ENCODE measurements at regions not wholly inside any gene's neighbourhood (a gene's known extent, or its start where the extent isn't known, plus 50 kb on each side); places are given as distances from the start of the nearest gene placed in this dataset.
"Not testable (repeated sequence)": the region's sequence is repeated elsewhere in the genome, so short reads cannot be mapped to it uniquely, and the experiment has no call there.

DNA sequence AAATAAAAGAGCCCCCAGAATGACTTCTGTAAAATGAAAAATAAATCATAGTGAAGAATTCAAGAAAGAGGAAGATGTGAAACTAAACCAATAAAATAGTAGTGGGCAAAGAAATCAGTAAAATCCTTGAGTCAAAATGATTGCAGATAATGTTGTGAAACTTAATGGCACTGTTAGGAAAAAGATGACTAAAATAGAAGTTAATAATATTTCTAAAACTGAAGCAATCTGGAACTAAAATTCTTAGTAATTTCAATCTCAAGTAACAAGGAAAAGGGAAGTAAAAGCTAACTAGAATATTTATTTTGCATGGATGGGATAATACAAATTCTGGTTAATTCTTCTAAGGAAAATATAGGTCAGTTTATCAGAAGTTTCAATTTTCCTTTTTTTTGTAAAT lies 84.6 kb downstream of the TMCO5A start:
- no peaks in the 10 kb centered on the region for H3K4me1 ChIP-seq (ENCODE audit: control extremely low read depth in 1 of 4, control insufficient read depth in 4 of 4, insufficient read depth in 4 of 4, low read length in 3 of 4)
- POLR2A ChIA-PET, result no interaction called here
- CTCF ChIA-PET, result no interaction called here
- H3K27me3 ChIP-seq (replicated peaks in 2 of 5; ENCODE audit: control insufficient read depth in 4 of 5, insufficient read depth in 5 of 5, low read length in 4 of 5), result no peaks in the 10 kb centered on the region
- peaks cover 0 to 9% (median 0%) of the 10 kb centered on the region in 5 experiments for H3K9me3 ChIP-seq (ENCODE audit: control extremely low read depth in 1 of 5, control insufficient read depth in 4 of 5, insufficient read depth in 2 of 5, low read depth in 1 of 5, low read length in 4 of 5)
- no peak overlapping the region for H3K27ac ChIP-seq (ENCODE audit: insufficient read depth in 1 of 2, low read depth in 1 of 2, low read length in 2 of 2, poor library complexity in 1 of 2, severe bottlenecking in 2 of 2)
- no peak overlapping the region for H3K4me3 ChIP-seq (ENCODE audit: control insufficient read depth in 1 of 7, extremely low read depth in 1 of 7, insufficient read depth in 4 of 7, low read depth in 2 of 7, low read length in 6 of 7)
- no peaks in the 10 kb centered on the region for H3K36me3 ChIP-seq (ENCODE audit: control insufficient read depth in 4 of 4, insufficient read depth in 4 of 4, low read length in 3 of 4)
- peak in 2 of 3 donors; percentile 5 to 8 for DNase-seq

- Histone ChIP-seq H3K27ac (ENCODE audit: insufficient read depth in 1 of 2, low read depth in 1 of 2, low read length in 2 of 2, poor library complexity in 1 of 2, severe bottlenecking in 2 of 2) (no peak overlapping the region), H3K4me3 (ENCODE audit: control insufficient read depth in 1 of 7, extremely low read depth in 1 of 7, insufficient read depth in 4 of 7, low read depth in 2 of 7, low read length in 6 of 7) (no peak overlapping the region), H3K36me3 (ENCODE audit: control insufficient read depth in 4 of 4, insufficient read depth in 4 of 4, low read length in 3 of 4) (no peaks in the 10 kb centered on the region), H3K4me1 (ENCODE audit: control extremely low read depth in 1 of 4, control insufficient read depth in 4 of 4, insufficient read depth in 4 of 4, low read length in 3 of 4) (no peaks in the 10 kb centered on the region), H3K27me3 (replicated peaks in 2 of 5; ENCODE audit: control insufficient read depth in 4 of 5, insufficient read depth in 5 of 5, low read length in 4 of 5) (no peaks in the 10 kb centered on the region), H3K9me3 (ENCODE audit: control extremely low read depth in 1 of 5, control insufficient read depth in 4 of 5, insufficient read depth in 2 of 5, low read depth in 1 of 5, low read length in 4 of 5) (peaks cover 0 to 9% (median 0%) of the 10 kb centered on the region in 5 experiments)
- no peak for DNase-seq
- POLR2A ChIA-PET, result no interaction called here
- CTCF ChIA-PET, result interaction anchor here (1.4 kb wide), 2 partner anchors 18 to 335 kb away, joined by 4 to 6 read pairs; no protein-coding TSS in a partner anchor
- WGBS (ENCODE audit: insufficient coverage), result no CpG with 5 or more reads among the region's 1 CpG
Measured at GRCh38 chr15:38021259-38021658, 86.8 kb downstream of the TMCO5A start.

DNA sequence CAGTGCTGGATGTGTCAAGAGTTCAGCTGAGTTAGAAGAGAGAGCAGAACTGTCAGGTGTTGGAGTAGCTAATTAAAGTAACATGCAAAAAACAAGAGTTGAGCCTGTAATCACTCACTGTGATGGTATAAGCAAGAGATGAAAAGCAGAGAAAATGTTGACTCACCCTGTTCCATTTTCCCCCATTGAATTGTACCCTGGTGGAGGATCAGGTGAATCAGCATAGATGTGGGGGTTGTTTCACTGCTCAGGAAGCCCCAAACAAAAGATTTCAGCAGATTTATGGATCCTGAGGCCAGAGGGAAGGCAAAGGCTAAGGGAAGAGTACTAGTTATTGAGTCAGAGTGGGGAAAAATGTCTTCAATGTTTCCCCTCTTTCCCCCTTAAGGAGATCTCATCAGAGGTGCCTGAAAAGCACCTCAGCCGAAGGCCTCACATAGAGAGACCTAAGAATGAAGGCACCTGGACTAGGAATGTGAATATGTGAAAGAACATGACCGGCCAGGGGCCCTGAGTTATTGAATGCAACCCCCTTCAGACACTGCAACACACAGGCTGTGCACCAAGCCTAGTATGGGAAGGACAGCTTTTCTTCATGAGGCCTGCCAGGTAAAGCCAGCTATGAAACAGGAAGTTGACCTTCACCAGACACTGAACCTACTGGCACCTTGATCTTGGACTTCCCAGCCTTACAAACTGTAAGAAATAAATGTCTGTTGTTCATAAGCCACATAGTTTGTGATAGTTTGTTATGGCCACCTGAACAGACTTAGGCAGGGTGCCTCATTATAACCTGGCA lies 90.1 kb downstream of the TMCO5A start:
- no peak overlapping the region for H3K4me3 ChIP-seq (ENCODE audit: control insufficient read depth in 1 of 7, extremely low read depth in 1 of 7, insufficient read depth in 4 of 7, low read depth in 2 of 7, low read length in 6 of 7)
- no peaks in the 10 kb centered on the region for H3K4me1 ChIP-seq (ENCODE audit: control extremely low read depth in 1 of 4, control insufficient read depth in 4 of 4, insufficient read depth in 4 of 4, low read length in 3 of 4)
- H3K27me3 ChIP-seq (replicated peaks in 2 of 5; ENCODE audit: control insufficient read depth in 4 of 5, insufficient read depth in 5 of 5, low read length in 4 of 5), result no peaks in the 10 kb centered on the region
- 100% methylated on average over 1 of the region's 2 CpGs for WGBS (ENCODE audit: insufficient coverage)
- H3K27ac ChIP-seq (ENCODE audit: insufficient read depth in 1 of 2, low read depth in 1 of 2, low read length in 2 of 2, poor library complexity in 1 of 2, severe bottlenecking in 2 of 2), result no peak overlapping the region
- no peaks in the 10 kb centered on the region for H3K9me3 ChIP-seq (ENCODE audit: control extremely low read depth in 1 of 5, control insufficient read depth in 4 of 5, insufficient read depth in 2 of 5, low read depth in 1 of 5, low read length in 4 of 5)
- CTCF ChIA-PET, result interaction anchor here (0.6 kb wide), 1 partner anchor 23 kb away, joined by 3 read pairs; no protein-coding TSS in a partner anchor
- POLR2A ChIA-PET, result no interaction called here
- no peaks in the 10 kb centered on the region for H3K36me3 ChIP-seq (ENCODE audit: control insufficient read depth in 4 of 4, insufficient read depth in 4 of 4, low read length in 3 of 4)
- no peak for DNase-seq

DNA sequence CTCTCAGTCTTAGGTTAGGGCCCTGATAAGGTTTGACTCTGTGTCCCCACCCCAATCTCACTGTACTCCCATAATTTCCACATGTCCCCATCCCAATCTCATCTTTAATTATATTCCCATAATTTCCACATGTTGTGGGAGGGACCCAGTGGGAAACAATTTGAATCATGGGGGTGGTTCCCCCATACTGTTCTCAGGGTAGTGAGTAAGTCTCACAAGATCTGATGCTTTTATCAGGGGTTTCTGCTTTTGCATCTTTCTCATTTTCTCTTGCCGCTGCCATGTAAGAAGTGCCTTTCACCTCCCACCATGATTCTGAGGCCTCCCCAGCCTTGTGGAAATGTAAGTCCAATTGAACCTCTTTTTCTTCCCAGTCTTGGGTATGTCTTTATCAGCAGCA lies 91.2 kb downstream of the TMCO5A start:
- H3K9me3 ChIP-seq (ENCODE audit: control extremely low read depth in 1 of 5, control insufficient read depth in 4 of 5, insufficient read depth in 2 of 5, low read depth in 1 of 5, low read length in 4 of 5); CTCF ChIA-PET; H3K27ac ChIP-seq (ENCODE audit: insufficient read depth in 1 of 2, low read depth in 1 of 2, low read length in 2 of 2, poor library complexity in 1 of 2, severe bottlenecking in 2 of 2); H3K36me3 ChIP-seq (ENCODE audit: control insufficient read depth in 4 of 4, insufficient read depth in 4 of 4, low read length in 3 of 4); DNase-seq; H3K27me3 ChIP-seq (replicated peaks in 2 of 5; ENCODE audit: control insufficient read depth in 4 of 5, insufficient read depth in 5 of 5, low read length in 4 of 5); POLR2A ChIA-PET; H3K4me1 ChIP-seq (ENCODE audit: control extremely low read depth in 1 of 4, control insufficient read depth in 4 of 4, insufficient read depth in 4 of 4, low read length in 3 of 4); H3K4me3 ChIP-seq (ENCODE audit: control insufficient read depth in 1 of 7, extremely low read depth in 1 of 7, insufficient read depth in 4 of 7, low read depth in 2 of 7, low read length in 6 of 7): not testable (repeated sequence)
- WGBS (ENCODE audit: insufficient coverage), result no CpG with 5 or more reads among the region's 1 CpG

- no peaks in the 10 kb centered on the region for H3K27me3 ChIP-seq (replicated peaks in 2 of 5; ENCODE audit: control insufficient read depth in 4 of 5, insufficient read depth in 5 of 5, low read length in 4 of 5)
- peaks cover 0 to 1% (median 0%) of the 10 kb centered on the region in 4 experiments for H3K4me1 ChIP-seq (ENCODE audit: control extremely low read depth in 1 of 4, control insufficient read depth in 4 of 4, insufficient read depth in 4 of 4, low read length in 3 of 4)
- H3K4me3 ChIP-seq (ENCODE audit: control insufficient read depth in 1 of 7, extremely low read depth in 1 of 7, insufficient read depth in 4 of 7, low read depth in 2 of 7, low read length in 6 of 7), result no peak overlapping the region
- no CpG with 5 or more reads among the region's 2 CpGs for WGBS (ENCODE audit: insufficient coverage)
- ChIA-PET POLR2A (no interaction called here), CTCF (no interaction called here)
- H3K27ac ChIP-seq (ENCODE audit: insufficient read depth in 1 of 2, low read depth in 1 of 2, low read length in 2 of 2, poor library complexity in 1 of 2, severe bottlenecking in 2 of 2), result no peak overlapping the region
- H3K36me3 ChIP-seq (ENCODE audit: control insufficient read depth in 4 of 4, insufficient read depth in 4 of 4, low read length in 3 of 4), result no peaks in the 10 kb centered on the region
- DNase-seq, result no peak
- no peaks in the 10 kb centered on the region for H3K9me3 ChIP-seq (ENCODE audit: control extremely low read depth in 1 of 5, control insufficient read depth in 4 of 5, insufficient read depth in 2 of 5, low read depth in 1 of 5, low read length in 4 of 5)
Measured at GRCh38 chr15:38028869-38029268, 94.4 kb downstream of the TMCO5A start.

- WGBS (ENCODE audit: insufficient coverage), result 71% methylated on average over 1 of the region's 3 CpGs
- peak in 2 of 3 donors; percentile 12 to 16 for DNase-seq
- Histone ChIP-seq H3K27ac (ENCODE audit: insufficient read depth in 1 of 2, low read depth in 1 of 2, low read length in 2 of 2, poor library complexity in 1 of 2, severe bottlenecking in 2 of 2) (no peak overlapping the region), H3K4me1 (ENCODE audit: control extremely low read depth in 1 of 4, control insufficient read depth in 4 of 4, insufficient read depth in 4 of 4, low read length in 3 of 4) (peaks cover 0 to 1% (median 0%) of the 10 kb centered on the region in 4 experiments), H3K4me3 (ENCODE audit: control insufficient read depth in 1 of 7, extremely low read depth in 1 of 7, insufficient read depth in 4 of 7, low read depth in 2 of 7, low read length in 6 of 7) (no peak overlapping the region), H3K9me3 (ENCODE audit: control extremely low read depth in 1 of 5, control insufficient read depth in 4 of 5, insufficient read depth in 2 of 5, low read depth in 1 of 5, low read length in 4 of 5) (no peaks in the 10 kb centered on the region), H3K27me3 (replicated peaks in 2 of 5; ENCODE audit: control insufficient read depth in 4 of 5, insufficient read depth in 5 of 5, low read length in 4 of 5) (no peaks in the 10 kb centered on the region), H3K36me3 (ENCODE audit: control insufficient read depth in 4 of 4, insufficient read depth in 4 of 4, low read length in 3 of 4) (no peaks in the 10 kb centered on the region)
- POLR2A ChIA-PET, result interaction anchor here (0.7 kb wide), 1 partner anchor 42 kb away, joined by 4 read pairs; no protein-coding TSS in a partner anchor
- CTCF ChIA-PET, result no interaction called here
Measured at GRCh38 chr15:38029736-38030135, 95.3 kb downstream of the TMCO5A start.

DNA sequence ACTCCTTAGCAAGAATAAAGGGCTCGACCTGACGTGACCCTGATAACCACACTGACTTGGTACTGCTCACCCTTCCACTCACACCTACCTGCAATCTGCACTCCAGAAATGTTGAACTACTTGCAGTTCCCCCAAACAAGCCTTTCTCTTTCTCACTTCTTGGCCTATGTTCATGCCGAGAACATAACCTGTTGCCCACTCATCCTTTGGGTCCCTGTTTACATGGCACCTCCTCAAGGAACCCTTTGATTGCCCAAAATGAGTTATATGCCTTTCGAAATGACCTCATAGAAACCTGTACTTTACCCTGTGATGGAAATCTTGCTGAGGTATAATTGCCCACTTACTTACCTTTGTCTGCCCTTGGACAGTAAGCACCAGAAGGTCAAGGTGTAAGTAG lies 96.2 kb downstream of the TMCO5A start:
- H3K27ac ChIP-seq (ENCODE audit: insufficient read depth in 1 of 2, low read depth in 1 of 2, low read length in 2 of 2, poor library complexity in 1 of 2, severe bottlenecking in 2 of 2), result no peak overlapping the region
- H3K27me3 ChIP-seq (replicated peaks in 2 of 5; ENCODE audit: control insufficient read depth in 4 of 5, insufficient read depth in 5 of 5, low read length in 4 of 5), result no peaks in the 10 kb centered on the region
- no peaks in the 10 kb centered on the region for H3K9me3 ChIP-seq (ENCODE audit: control extremely low read depth in 1 of 5, control insufficient read depth in 4 of 5, insufficient read depth in 2 of 5, low read depth in 1 of 5, low read length in 4 of 5)
- CTCF ChIA-PET, result no interaction called here
- no peak for DNase-seq
- no peaks in the 10 kb centered on the region for H3K36me3 ChIP-seq (ENCODE audit: control insufficient read depth in 4 of 4, insufficient read depth in 4 of 4, low read length in 3 of 4)
- 95% methylated on average over 4 of the region's 4 CpGs for WGBS (ENCODE audit: insufficient coverage)
- H3K4me1 ChIP-seq (ENCODE audit: control extremely low read depth in 1 of 4, control insufficient read depth in 4 of 4, insufficient read depth in 4 of 4, low read length in 3 of 4), result peaks cover 0 to 1% (median 0%) of the 10 kb centered on the region in 4 experiments
- H3K4me3 ChIP-seq (ENCODE audit: control insufficient read depth in 1 of 7, extremely low read depth in 1 of 7, insufficient read depth in 4 of 7, low read depth in 2 of 7, low read length in 6 of 7), result no peak overlapping the region
- POLR2A ChIA-PET, result no interaction called here
